ENCODE measurements at regions not wholly inside any gene's neighbourhood (a gene's known extent, or its start where the extent isn't known, plus 50 kb on each side); places are given as distances from the start of the nearest gene placed in this dataset.
A peak's percentile ranks its signal among the peaks of the same experiment; 100 is the strongest.
"Not testable (repeated sequence)": the region's sequence is repeated elsewhere in the genome, so short reads cannot be mapped to it uniquely, and the experiment has no call there.

GRCh38 chr12:126437934-126438333, 1372.7 kb downstream of the AACS start:
- no peak for DNase-seq (ENCODE audit: low spot score)
- in situ Hi-C loops (cut with HindIII; ENCODE audit: low sequenced_read_pairs): no loop called here

- in situ Hi-C loops (cut with HindIII; ENCODE audit: low sequenced_read_pairs): no loop called here
Observed at GRCh38 chr12:126443977-126444376, 1378.7 kb downstream of the AACS start.

GRCh38 chr12:126447346-126447745, 1382.1 kb downstream of the AACS start:
- no peak for DNase-seq (ENCODE audit: low spot score)
- in situ Hi-C loops (cut with HindIII; ENCODE audit: low sequenced_read_pairs): no loop called here

More at GRCh38 chr12:126443977-126444376, 1378.7 kb downstream of the AACS start:
- no peak for DNase-seq (ENCODE audit: low spot score)

GRCh38 chr12:126451809-126452208, 1386.6 kb downstream of the AACS start:
- no peak for DNase-seq (ENCODE audit: low spot score)
- in situ Hi-C loops (cut with HindIII; ENCODE audit: low sequenced_read_pairs): no loop called here

GRCh38 chr12:126452686-126453085, 1387.5 kb downstream of the AACS start:
- in situ Hi-C loops (cut with HindIII; ENCODE audit: low sequenced_read_pairs); DNase-seq (ENCODE audit: low spot score): not testable (repeated sequence)

- no peak for DNase-seq (ENCODE audit: low spot score)
- in situ Hi-C loops (cut with HindIII; ENCODE audit: low sequenced_read_pairs): no loop called here
Observed at GRCh38 chr12:126454581-126454980, 1389.3 kb downstream of the AACS start.

DNA sequence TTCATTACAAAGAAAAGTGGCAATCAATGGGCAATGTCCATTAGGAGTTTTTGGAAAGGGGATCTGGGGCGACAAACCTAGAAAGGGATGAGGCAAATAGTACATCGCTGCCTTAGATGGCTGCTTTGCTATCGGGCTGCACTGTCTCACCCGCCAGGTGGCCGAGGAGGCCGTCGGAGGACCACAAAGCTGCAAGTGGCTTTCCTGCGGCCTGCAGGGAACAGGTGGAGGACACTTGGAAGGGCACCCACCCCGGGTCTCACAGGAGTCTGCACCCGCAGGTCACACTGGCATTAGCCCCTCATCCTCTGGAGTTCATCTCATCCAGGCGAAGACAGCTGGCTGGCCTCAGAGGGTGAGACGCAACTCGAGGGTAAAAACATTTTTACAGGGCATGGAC, 1392.5 kb downstream of the AACS start:
- DNase-seq (ENCODE audit: low spot score): no peak
- in situ Hi-C loops (cut with HindIII; ENCODE audit: low sequenced_read_pairs): no loop called here

DNA sequence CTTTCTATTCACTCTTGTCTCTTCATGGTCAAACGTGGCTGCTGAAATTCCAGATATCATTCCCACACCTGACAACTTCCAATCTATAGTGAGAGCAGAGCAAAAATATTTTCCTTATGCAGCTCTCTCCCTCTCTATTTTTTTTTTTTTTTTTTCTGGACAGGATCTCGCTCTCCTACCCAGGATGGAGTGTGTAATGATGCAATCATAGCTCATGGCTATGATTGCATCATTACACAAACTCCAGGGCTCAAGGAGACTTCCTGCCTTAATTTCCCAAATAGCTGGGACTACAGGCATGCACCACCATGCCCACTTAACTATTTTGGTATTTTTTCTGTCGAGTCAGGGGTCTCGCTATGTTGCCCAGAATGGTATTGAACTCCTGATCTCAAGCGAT, 1398.9 kb downstream of the AACS start:
- DNase-seq (ENCODE audit: low spot score): no peak
- in situ Hi-C loops (cut with HindIII; ENCODE audit: low sequenced_read_pairs): no loop called here

GRCh38 chr12:126469211-126469610, 1404.0 kb downstream of the AACS start:
- in situ Hi-C loops (cut with HindIII; ENCODE audit: low sequenced_read_pairs): no loop called here
- no peak for DNase-seq (ENCODE audit: low spot score)

DNA sequence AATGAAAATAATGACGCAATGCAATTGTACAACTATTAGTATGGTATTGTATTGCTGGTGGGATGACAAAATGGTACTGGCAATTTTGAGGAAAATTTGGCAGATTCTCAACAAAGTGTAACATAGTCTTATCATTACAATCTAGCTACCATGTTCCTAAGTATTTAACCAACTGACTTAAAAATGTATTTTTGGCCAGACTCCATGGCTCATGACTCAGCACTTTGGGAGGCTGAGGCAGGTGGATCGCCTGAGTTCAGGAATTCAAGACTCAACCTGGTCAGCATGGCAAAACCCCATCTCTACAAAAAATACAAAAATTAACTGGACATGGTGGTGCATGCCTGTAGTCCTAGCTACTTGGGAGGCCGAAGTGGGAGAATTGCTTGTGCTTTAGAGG, 1409.5 kb downstream of the AACS start:
- no peak for DNase-seq (ENCODE audit: low spot score)
- in situ Hi-C loops (cut with HindIII; ENCODE audit: low sequenced_read_pairs): no loop called here

DNA sequence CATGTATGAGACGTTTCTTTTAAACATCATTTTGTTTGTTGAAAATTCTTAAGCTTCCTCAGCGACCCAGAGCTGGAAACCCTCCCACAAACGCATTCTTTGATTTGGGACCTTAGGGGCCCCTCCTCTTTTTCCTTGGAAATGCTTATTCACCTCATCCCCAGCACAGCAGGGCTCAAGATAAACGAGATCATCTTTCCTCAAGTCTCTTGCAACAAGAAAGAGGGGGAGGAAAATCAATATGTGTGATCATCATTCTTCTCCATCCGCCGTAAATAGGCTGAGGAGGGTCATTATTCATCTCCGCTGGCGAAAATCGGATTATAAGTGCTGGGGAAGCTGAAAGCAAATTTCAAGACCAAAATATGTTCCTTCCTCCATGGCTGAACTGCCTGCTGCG, 1415.2 kb downstream of the AACS start:
- DNase-seq (ENCODE audit: low spot score): no peak
- in situ Hi-C loops (cut with HindIII; ENCODE audit: low sequenced_read_pairs): no loop called here

DNA sequence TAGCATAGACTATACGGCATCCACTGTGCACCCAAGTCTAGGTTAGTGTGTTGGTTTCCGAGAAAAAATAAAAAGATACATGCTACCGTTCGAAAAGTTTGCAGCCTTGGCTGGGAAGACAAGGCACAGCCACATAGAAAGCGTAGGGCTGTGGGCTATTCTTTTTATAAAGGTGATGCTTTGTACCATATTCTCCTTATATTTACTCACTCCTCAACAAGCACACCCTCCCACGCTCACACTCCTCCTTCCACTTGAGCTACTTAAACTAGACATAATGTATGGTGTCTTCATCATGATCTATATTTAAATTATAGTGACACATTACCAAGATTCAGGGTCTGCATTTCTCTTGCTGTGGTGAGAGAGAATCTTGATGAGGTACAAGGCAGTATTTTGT, 1416.5 kb downstream of the AACS start:
- DNase-seq (ENCODE audit: low spot score): no peak
- in situ Hi-C loops (cut with HindIII; ENCODE audit: low sequenced_read_pairs): no loop called here

- in situ Hi-C loops (cut with HindIII; ENCODE audit: low sequenced_read_pairs): no loop called here
- no peak for DNase-seq (ENCODE audit: low spot score)
Observed at GRCh38 chr12:126482238-126482889, 1417.1 kb downstream of the AACS start.

DNA sequence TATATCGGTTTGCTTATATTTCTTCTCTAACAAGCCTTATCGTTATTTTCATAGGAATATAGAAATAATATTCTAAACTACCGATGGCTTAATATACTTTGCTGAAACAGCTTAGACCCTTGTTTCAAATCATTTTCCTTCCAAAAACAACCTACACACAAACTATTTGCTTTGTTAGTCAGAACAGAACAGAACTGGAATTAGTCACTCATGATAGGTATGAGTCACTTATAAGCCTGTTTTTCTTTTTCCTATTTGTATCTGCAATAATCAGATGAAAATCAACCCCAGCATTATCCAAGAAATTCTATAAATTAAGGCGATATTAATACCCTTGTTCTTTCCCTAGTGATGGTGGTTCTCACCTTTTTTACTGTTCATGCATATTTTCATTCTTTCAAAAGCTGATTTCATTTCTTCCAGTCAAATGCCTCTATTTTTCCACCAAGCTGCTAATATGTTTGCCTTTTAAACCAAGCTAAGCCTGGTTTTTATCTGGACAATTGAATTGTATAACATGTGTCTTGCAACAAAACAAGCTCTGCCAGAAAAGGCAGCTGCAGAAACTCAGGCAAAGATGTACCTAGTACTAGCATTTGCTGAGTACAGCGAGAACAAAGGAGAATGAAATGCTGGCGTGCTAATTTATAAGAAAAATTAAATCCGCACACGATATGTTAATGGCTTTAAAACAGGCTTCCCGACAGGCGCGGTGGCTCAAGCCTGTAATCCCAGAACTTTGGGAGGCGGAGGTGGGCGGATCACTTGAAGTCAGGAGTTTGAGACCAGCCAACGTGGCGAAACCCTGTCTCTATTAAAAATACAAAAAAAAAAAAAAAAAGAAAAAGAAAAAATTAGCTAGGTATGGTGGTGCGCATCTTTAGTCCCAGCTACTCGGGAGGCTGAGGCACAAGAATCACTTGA, 1418.2 kb downstream of the AACS start:
- DNase-seq (ENCODE audit: low spot score): no peak
- in situ Hi-C loops (cut with HindIII; ENCODE audit: low sequenced_read_pairs): no loop called here

DNA sequence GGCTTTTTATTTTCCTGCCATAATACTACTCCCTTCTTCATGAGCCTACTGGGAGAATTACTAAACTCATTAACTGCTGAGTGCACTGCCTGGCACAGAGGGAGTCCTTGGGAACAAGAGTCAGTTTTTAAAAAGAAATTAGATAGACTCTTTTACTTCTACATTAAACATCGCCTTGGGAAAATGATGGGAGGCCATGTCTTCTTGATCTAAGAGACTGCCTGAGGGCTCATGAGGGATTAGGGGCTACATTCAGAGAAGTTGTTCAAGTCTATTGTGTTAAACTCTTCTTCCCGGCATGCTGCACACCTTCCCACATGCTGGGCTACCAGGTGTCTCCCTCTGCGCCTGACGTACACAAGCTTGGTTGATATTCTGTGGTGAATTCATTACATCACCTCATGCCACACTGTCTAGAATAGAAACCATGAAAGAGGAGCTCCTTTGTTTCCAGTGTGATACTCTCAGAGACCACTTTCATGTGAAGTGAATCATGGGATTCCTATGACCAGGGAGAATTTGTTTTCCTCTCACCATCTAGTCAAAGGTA, 1422.3 kb downstream of the AACS start:
- in situ Hi-C loops (cut with HindIII; ENCODE audit: low sequenced_read_pairs): no loop called here

GRCh38 chr12:126488806-126489205, 1423.6 kb downstream of the AACS start:
- no peak for DNase-seq (ENCODE audit: low spot score)
- in situ Hi-C loops (cut with HindIII; ENCODE audit: low sequenced_read_pairs): no loop called here

More for the DNA sequence above, 1422.3 kb downstream of the AACS start:
- no peak for DNase-seq (ENCODE audit: low spot score)

GRCh38 chr12:126492181-126492580, 1426.9 kb downstream of the AACS start:
- no peak for DNase-seq (ENCODE audit: low spot score)
- in situ Hi-C loops (cut with HindIII; ENCODE audit: low sequenced_read_pairs): no loop called here

- DNase-seq (ENCODE audit: low spot score): peak; percentile 1
- in situ Hi-C loops (cut with HindIII; ENCODE audit: low sequenced_read_pairs): no loop called here
Observed at GRCh38 chr12:126493366-126494108, 1428.3 kb downstream of the AACS start.

GRCh38 chr12:126496201-126496600, 1431.0 kb downstream of the AACS start:
- in situ Hi-C loops (cut with HindIII; ENCODE audit: low sequenced_read_pairs): no loop called here

More at GRCh38 chr12:126496201-126496600, 1431.0 kb downstream of the AACS start:
- no peak for DNase-seq (ENCODE audit: low spot score)

Measured in G401 (cell line).